AG10803 (cell line): ENCODE measurements at regions not wholly inside any gene's neighbourhood (a gene's known extent, or its start where the extent isn't known, plus 50 kb on each side); places are given as distances from the start of the nearest gene placed in this dataset.

Experiments
- DNase-seq: peaks from one replicate; pipeline ENCODE4 v3.0.0; 2010; ENCODE audit warnings: low read depth
- H3K4me3 ChIP-seq: 2 replicates; pipeline ENCODE4 v1.5.1; 2011; ENCODE audit warnings: mild to moderate bottlenecking, low read length, control low read depth
- CTCF ChIP-seq: conservative IDR thresholded peaks from 2 replicates; pipeline ENCODE4 v1.5.1; 2011; ENCODE audit warnings: mild to moderate bottlenecking, low read length, control low read depth, inconsistent platforms

- no peak for DNase-seq
These were observed 537.1 kb upstream of the NXPH2 start for GRCh38 chr2:139317259-139317658.

GRCh38 chr2:139314059-139314458 lies 533.9 kb upstream of the NXPH2 start:
- TF ChIP-seq CTCF: no peak
- H3K4me3 ChIP-seq: no peak overlapping the region
- DNase-seq: no peak

More at GRCh38 chr2:139317259-139317658, 537.1 kb upstream of the NXPH2 start:
- no peak for TF ChIP-seq CTCF
- no peak overlapping the region for H3K4me3 ChIP-seq

GRCh38 chr2:139296672-139297209 lies 516.6 kb upstream of the NXPH2 start:
- TF ChIP-seq CTCF: no peak
- H3K4me3 ChIP-seq: no peak overlapping the region
- no peak for DNase-seq

- H3K4me3 ChIP-seq: no peak overlapping the region
These were observed 513.9 kb upstream of the NXPH2 start for GRCh38 chr2:139293992-139294548.

GRCh38 chr2:139281124-139281523 lies 500.9 kb upstream of the NXPH2 start:
- no peak overlapping the region for H3K4me3 ChIP-seq
- TF ChIP-seq CTCF: no peak
- no peak for DNase-seq

More at GRCh38 chr2:139293992-139294548, 513.9 kb upstream of the NXPH2 start:
- no peak for TF ChIP-seq CTCF
- no peak for DNase-seq

GRCh38 chr2:139271879-139272278 lies 491.7 kb upstream of the NXPH2 start:
- TF ChIP-seq CTCF: no peak
- no peak for DNase-seq
- no peak overlapping the region for H3K4me3 ChIP-seq

- no peak for DNase-seq
- no peak overlapping the region for H3K4me3 ChIP-seq
- TF ChIP-seq CTCF: no peak
These were observed 491.0 kb upstream of the NXPH2 start for GRCh38 chr2:139271149-139271548.
